OCI-LY3 (cell line): ENCODE measurements at regions not wholly inside any gene's neighbourhood (a gene's known extent, or its start where the extent isn't known, plus 50 kb on each side); places are given as distances from the start of the nearest gene placed in this dataset.

Experiments used
- H2AFZ ChIP-seq: fragments of 200-600, 300-600 bp; shearing (Covaris generic); 2 replicates; pipeline ENCODE4 v1.6.0; 2014; ENCODE audit warnings: antibody characterized with exemption, low read depth, low read length
- H3K27ac ChIP-seq: fragments of 200-600, 300-600 bp; sonication (generic); 2 replicates; pipeline ENCODE4 v1.5.1; 2014; ENCODE audit warnings: mild to moderate bottlenecking, low read length, moderate library complexity, mixed read lengths
- H3K27me3 ChIP-seq: fragments of 200-600, 300-600 bp; sonication (generic); 2 replicates; pipeline ENCODE4 v1.6.1; 2014; ENCODE audit warnings: low read depth, low read length, mixed read lengths
- H3K36me3 ChIP-seq: fragments of 200-600, 300-600 bp; sonication (generic); replicated peaks from 2 replicates; pipeline ENCODE3; 2014; ENCODE audit warnings: low read depth, low read length, mixed read lengths
- H3K4me1 ChIP-seq: fragments of 300-600, 200-600 bp; sonication (generic); 2 replicates; pipeline ENCODE4 v1.6.1; 2014; ENCODE audit warnings: low read length, mixed read lengths
- H3K4me2 ChIP-seq: fragments of 200-600, 300-600 bp; sonication (generic); 2 replicates; pipeline ENCODE4 v1.6.1; 2014; ENCODE audit warnings: low read length, mixed read lengths
- H3K4me3 ChIP-seq: fragments of 300-600, 200-600 bp; sonication (generic); 2 replicates; pipeline ENCODE4 v1.5.1; 2014; ENCODE audit warnings: antibody characterized with exemption, mild to moderate bottlenecking, low read length, moderate library complexity
- H3K79me2 ChIP-seq: fragments of 300-600, 200-600 bp; shearing (Covaris generic); 2 replicates; pipeline ENCODE4 v1.6.1; 2014; ENCODE audit warnings: mild to moderate bottlenecking, low read length, mixed read lengths
- H3K9ac ChIP-seq: fragments of 300-600, 200-600 bp; shearing (Covaris generic); 2 replicates; pipeline ENCODE4 v1.6.0; 2014; ENCODE audit warnings: mild to moderate bottlenecking, low read length, moderate library complexity
- H3K9me3 ChIP-seq: fragments of 200-600, 300-600 bp; shearing (Covaris generic); 2 replicates; pipeline ENCODE4 v1.6.1; 2014; ENCODE audit warnings: low read length, mixed read lengths; ENCODE audit not compliant: insufficient read depth
- H4K20me1 ChIP-seq: fragments of 200-600, 300-600 bp; sonication (generic); 2 replicates; pipeline ENCODE4 v1.6.1; 2016; ENCODE audit warnings: low read length, mixed read lengths; ENCODE audit not compliant: insufficient read depth
- EZH2phosphoT487 ChIP-seq: fragments of 200-600 bp; shearing (Covaris generic); IDR thresholded peaks from 2 replicates; pipeline ENCODE4 v1.6.1; 2018; ENCODE audit warnings: antibody characterized with exemption, mixed run types, low read depth
- TF ChIP-seq, protein P1 (sequence below): fragments of 200-600, 300-600 bp; sonication (generic); IDR thresholded peaks from 2 replicates; pipeline ENCODE4 v1.5.1; 2014; ENCODE audit warnings: antibody characterized with exemption, low read length, low read depth

DNA sequence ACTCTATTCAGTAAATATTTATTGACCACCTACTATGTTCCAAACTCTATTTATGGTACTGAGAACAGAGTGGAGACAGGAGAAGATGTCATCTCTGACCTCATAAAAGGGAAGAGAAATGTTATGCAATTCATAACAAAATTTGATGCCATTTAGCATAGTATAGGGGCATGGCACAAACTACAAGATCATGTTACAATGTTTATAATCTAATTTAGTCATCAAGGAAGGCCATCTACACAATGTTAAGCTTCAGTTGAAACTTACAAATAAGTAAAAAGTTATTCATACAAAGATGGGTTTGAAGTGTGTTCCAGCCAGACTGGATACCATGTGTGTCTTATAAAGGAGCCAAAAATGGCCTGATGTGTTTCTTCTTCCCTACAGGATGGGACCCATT lies 146.8 kb upstream of the CHRM3 start:
- no peaks in the 10 kb centered on the region for H3K79me2 ChIP-seq
- peaks cover 3% of the 10 kb centered on the region; the same call in 1 of the 2 replicates for H3K9me3 ChIP-seq
- no peak for TF ChIP-seq EZH2phosphoT487
- TF ChIP-seq, protein P1, sequence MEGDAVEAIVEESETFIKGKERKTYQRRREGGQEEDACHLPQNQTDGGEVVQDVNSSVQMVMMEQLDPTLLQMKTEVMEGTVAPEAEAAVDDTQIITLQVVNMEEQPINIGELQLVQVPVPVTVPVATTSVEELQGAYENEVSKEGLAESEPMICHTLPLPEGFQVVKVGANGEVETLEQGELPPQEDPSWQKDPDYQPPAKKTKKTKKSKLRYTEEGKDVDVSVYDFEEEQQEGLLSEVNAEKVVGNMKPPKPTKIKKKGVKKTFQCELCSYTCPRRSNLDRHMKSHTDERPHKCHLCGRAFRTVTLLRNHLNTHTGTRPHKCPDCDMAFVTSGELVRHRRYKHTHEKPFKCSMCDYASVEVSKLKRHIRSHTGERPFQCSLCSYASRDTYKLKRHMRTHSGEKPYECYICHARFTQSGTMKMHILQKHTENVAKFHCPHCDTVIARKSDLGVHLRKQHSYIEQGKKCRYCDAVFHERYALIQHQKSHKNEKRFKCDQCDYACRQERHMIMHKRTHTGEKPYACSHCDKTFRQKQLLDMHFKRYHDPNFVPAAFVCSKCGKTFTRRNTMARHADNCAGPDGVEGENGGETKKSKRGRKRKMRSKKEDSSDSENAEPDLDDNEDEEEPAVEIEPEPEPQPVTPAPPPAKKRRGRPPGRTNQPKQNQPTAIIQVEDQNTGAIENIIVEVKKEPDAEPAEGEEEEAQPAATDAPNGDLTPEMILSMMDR, result no peak
- H3K27me3 ChIP-seq, result no peaks in the 10 kb centered on the region
- no peak overlapping the region for H3K9ac ChIP-seq
- no peaks in the 10 kb centered on the region for H4K20me1 ChIP-seq
- H3K36me3 ChIP-seq, result no peaks in the 10 kb centered on the region
- H3K27ac ChIP-seq, result no peak overlapping the region
- no peak overlapping the region for H3K4me3 ChIP-seq
- peaks cover 5% of the 10 kb centered on the region; the same call in 1 of the 2 replicates for H3K4me1 ChIP-seq
- H2AFZ ChIP-seq, result no peak overlapping the region
- no peak overlapping the region for H3K4me2 ChIP-seq

DNA sequence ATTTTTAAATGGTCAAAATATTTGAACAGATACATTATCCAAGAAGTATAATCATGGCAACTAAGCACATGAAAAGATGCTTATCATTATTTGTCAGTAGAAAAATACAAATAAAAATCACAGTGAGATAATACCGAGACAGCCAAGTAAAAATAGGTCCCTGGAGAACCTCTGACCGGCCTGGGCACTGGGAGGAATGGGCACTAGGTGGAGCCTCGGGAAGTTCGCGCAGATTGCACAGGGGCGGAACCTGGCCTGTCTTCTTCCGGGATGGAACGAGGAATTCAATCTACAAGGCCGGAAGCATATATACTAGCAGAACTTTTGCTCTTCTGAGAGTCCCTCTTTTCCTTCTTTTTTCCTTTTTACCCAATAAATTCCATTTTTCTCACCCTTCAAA lies 148.5 kb upstream of the CHRM3 start:
- H3K9me3 ChIP-seq, result no peaks in the 10 kb centered on the region
- H3K4me2 ChIP-seq, result no peak overlapping the region
- TF ChIP-seq EZH2phosphoT487, result no peak
- TF ChIP-seq, protein P1, result no peak
- H3K79me2 ChIP-seq, result no peaks in the 10 kb centered on the region
- H3K9ac ChIP-seq, result no peak overlapping the region
- H3K27ac ChIP-seq, result no peak overlapping the region
- H2AFZ ChIP-seq, result no peak overlapping the region
- no peaks in the 10 kb centered on the region for H3K36me3 ChIP-seq
- peaks cover 2% of the 10 kb centered on the region; the same call in 1 of the 2 replicates for H3K4me1 ChIP-seq
- no peaks in the 10 kb centered on the region for H3K27me3 ChIP-seq
- no peak overlapping the region for H3K4me3 ChIP-seq
- no peaks in the 10 kb centered on the region for H4K20me1 ChIP-seq

DNA sequence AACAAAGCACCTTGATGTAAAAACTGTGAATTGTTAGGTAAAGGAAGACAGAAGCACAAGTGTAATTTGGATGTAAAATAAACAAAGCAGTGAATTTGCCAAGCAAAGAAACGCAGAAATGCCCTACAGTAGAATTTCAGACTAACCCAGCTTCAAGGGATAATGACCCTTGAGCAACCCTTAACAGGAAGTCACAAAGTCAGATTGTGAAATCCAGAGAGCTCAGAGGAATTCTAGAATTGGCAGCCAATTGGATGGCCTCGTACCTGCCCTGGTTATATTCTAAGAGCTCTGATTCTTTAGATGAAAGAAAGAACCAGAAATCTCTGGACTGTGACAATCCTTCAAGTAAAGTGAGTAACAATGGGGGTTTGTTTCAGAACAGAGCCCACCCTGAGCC lies 152.7 kb upstream of the CHRM3 start:
- no peaks in the 10 kb centered on the region for H3K79me2 ChIP-seq
- no peaks in the 10 kb centered on the region for H3K9me3 ChIP-seq
- H3K36me3 ChIP-seq, result no peaks in the 10 kb centered on the region
- no peak overlapping the region for H3K9ac ChIP-seq
- no peak for TF ChIP-seq EZH2phosphoT487
- TF ChIP-seq, protein P1, result no peak
- no peaks in the 10 kb centered on the region for H3K27me3 ChIP-seq
- no peaks in the 10 kb centered on the region for H3K4me1 ChIP-seq
- peak overlapping the region; percentile 38; the same call in 1 of the 2 replicates for H2AFZ ChIP-seq
- no peak overlapping the region for H3K4me3 ChIP-seq
- no peak overlapping the region for H3K4me2 ChIP-seq
- H3K27ac ChIP-seq, result no peak overlapping the region
- no peaks in the 10 kb centered on the region for H4K20me1 ChIP-seq

DNA sequence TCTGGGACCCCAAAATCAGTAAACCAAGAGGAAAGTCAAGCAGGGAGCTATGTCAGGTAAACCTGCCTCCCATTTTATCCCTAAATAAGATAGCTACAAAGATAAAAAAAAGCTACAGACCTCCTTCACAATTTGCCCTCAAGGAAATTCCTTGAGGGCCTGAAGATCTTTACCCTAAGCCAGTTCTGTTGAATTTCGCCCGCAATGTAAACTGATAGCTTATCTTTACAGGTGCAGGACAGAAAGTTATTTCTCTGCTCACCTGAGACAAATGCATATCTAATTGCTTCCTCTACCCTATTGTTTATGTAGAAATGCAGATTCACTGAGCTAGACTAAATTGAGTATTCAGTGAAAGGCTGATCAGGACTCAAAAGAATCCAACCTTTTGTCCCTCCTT lies 153.4 kb upstream of the CHRM3 start:
- H4K20me1 ChIP-seq, result no peaks in the 10 kb centered on the region
- no peak overlapping the region for H3K27ac ChIP-seq
- no peaks in the 10 kb centered on the region for H3K9me3 ChIP-seq
- H3K9ac ChIP-seq, result no peak overlapping the region
- H2AFZ ChIP-seq, result no peak overlapping the region
- H3K4me2 ChIP-seq, result no peak overlapping the region
- TF ChIP-seq, protein P1, result no peak
- no peak for TF ChIP-seq EZH2phosphoT487
- H3K27me3 ChIP-seq, result no peaks in the 10 kb centered on the region
- no peaks in the 10 kb centered on the region for H3K4me1 ChIP-seq
- H3K36me3 ChIP-seq, result no peaks in the 10 kb centered on the region
- no peaks in the 10 kb centered on the region for H3K79me2 ChIP-seq
- H3K4me3 ChIP-seq, result no peak overlapping the region
